HepG2 (cell line): ENCODE measurements at regions not wholly inside any gene's neighbourhood (a gene's known extent, or its start where the extent isn't known, plus 50 kb on each side); places are given as distances from the start of the nearest gene placed in this dataset.

Source experiments
- ATAC-seq: fragments of 200-7000 bp; cut with Tn5 transposase; 3 replicates; pipeline ENCODE4 v1.9.1; 2020; ENCODE audit warnings: mild to moderate bottlenecking, moderate library complexity
- BruUV-seq: library from RNA; stranded (reverse); fragments of 400-500 nt; replicated peaks from 2 replicates; lab custom pipeline; 2021; lab: Mats Ljungman, UMichigan
- CTCF ChIA-PET: fragments of 300-600 bp; formaldehyde crosslinking; extraction: SDS; loops from one replicate; lab custom pipeline; 2021; ENCODE audit warnings: low total read pairs, inconsistent platforms, low intra/inter-chr PET ratio; lab: Yijun Ruan, JAX
- POLR2A ChIA-PET: fragments of 350-600 bp; sonication (Branson Sonifier 250); formaldehyde crosslinking; loops from one replicate; lab custom pipeline; 2020; ENCODE audit warnings: antibody characterized with exemption, inconsistent platforms; lab: Yijun Ruan, JAX
- DNase-seq: peaks from one replicate; pipeline ENCODE4 v3.0.0-alpha.2; 2015; ENCODE audit warnings: low spot score
- FAIRE-seq: peaks from 3 replicates; lab custom pipeline; 2011; peaks lifted over from hg19 to GRCh38; lab: Jason Lieb, UNC
- H2AFZ ChIP-seq: one replicate; pipeline ENCODE4 v1.6.1; 2011; ENCODE audit warnings: low read length, inconsistent platforms
- H3K27ac ChIP-seq: fragments of 300-600 bp; 3 replicates; pipeline ENCODE4 v1.8.0; 2011; ENCODE audit warnings: mixed run types, mild to moderate bottlenecking, mixed read lengths, low read length, inconsistent platforms; ENCODE audit not compliant: insufficient read depth; ENCODE audit errors: extremely low read length
- H3K27me3 ChIP-seq, 2 experiments: fragments of 200-600 bp in 1 of 2; 2 replicates in 1 of 2; 3 replicates in 1 of 2; pipeline versions ENCODE4 v1.6.0 to v1.8.0; 2011; ENCODE audit warnings: low read length in 2 of 2, mild to moderate bottlenecking in 2 of 2, moderate library complexity in 2 of 2, inconsistent platforms in 1 of 2; ENCODE audit not compliant: insufficient read depth in 2 of 2, control insufficient read depth in 1 of 2
- H3K36me3 ChIP-seq, 2 experiments: fragments of 200-600 bp in 1 of 2; replicated peaks in 1 of 2; 2 replicates in 1 of 2; 3 replicates in 1 of 2; pipeline versions ENCODE4 v1.5.1 to v1.8.0; 2011; ENCODE audit warnings: low read length in 2 of 2, inconsistent platforms in 1 of 2; ENCODE audit not compliant: insufficient read depth in 2 of 2, control insufficient read depth in 1 of 2
- H3K4me1 ChIP-seq: 2 replicates; pipeline ENCODE4 v1.5.1; 2012; ENCODE audit warnings: low read length, inconsistent platforms; ENCODE audit not compliant: insufficient read depth
- H3K4me2 ChIP-seq: 2 replicates; pipeline ENCODE4 v1.6.0; 2011; ENCODE audit warnings: low read depth, low read length, inconsistent platforms
- H3K4me3 ChIP-seq, 3 experiments: fragments of 200-600 bp in 1 of 3; sonication (generic), shearing (Covaris generic) in 1 of 3; replicated peaks in 1 of 3; 2 replicates each; pipeline ENCODE4 v1.5.1; 2011 to 2016; ENCODE audit warnings: low read length in 3 of 3, inconsistent platforms in 2 of 3, low read depth in 2 of 3, mild to moderate bottlenecking in 2 of 3, control low read depth in 1 of 3, mixed read lengths in 1 of 3; ENCODE audit not compliant: insufficient read depth in 1 of 3
- H3K79me2 ChIP-seq: one replicate; pipeline ENCODE4 v1.6.1; 2011; ENCODE audit warnings: low read length, inconsistent platforms; ENCODE audit not compliant: insufficient read depth
- H3K9ac ChIP-seq: 2 replicates; pipeline ENCODE4 v1.6.0; 2011; ENCODE audit warnings: mild to moderate bottlenecking, low read depth, low read length, inconsistent platforms; ENCODE audit not compliant: insufficient read depth
- H3K9me3 ChIP-seq: 2 replicates; pipeline ENCODE4 v1.5.1; 2012; ENCODE audit warnings: mild to moderate bottlenecking, low read length
- H4K20me1 ChIP-seq: 2 replicates; pipeline ENCODE4 v1.6.0; 2011; ENCODE audit warnings: inconsistent platforms, mild to moderate bottlenecking, low read length, moderate library complexity; ENCODE audit not compliant: insufficient read depth
- PLRG1 ChIP-seq: fragments of 450-650 bp; conservative IDR thresholded peaks from 2 replicates; pipeline ENCODE4 v1.6.1; 2016
- SOX5 ChIP-seq: IDR thresholded peaks from 2 replicates; pipeline ENCODE4 v1.6.1; 2016; ENCODE audit warnings: borderline replicate concordance
- ZFP41 ChIP-seq: sonication (generic); formaldehyde crosslinking; IDR thresholded peaks from 2 replicates; pipeline ENCODE4 v1.4.0; 2020; ENCODE audit warnings: mild to moderate bottlenecking, missing genetic modification reagents, borderline replicate concordance
- ZFYVE20 ChIP-seq: sonication (generic); formaldehyde crosslinking; IDR thresholded peaks from 2 replicates; pipeline ENCODE4 v1.8.0; 2023; ENCODE audit warnings: low read depth, mild to moderate bottlenecking, moderate library complexity, missing genetic modification reagents, borderline replicate concordance
- ZNF136 ChIP-seq: sonication (generic); formaldehyde crosslinking; IDR thresholded peaks from 2 replicates; pipeline ENCODE4 v1.8.1; 2022; ENCODE audit warnings: low read depth, mild to moderate bottlenecking, moderate library complexity, missing genetic modification reagents
- ZNF746 ChIP-seq: sonication (generic); formaldehyde crosslinking; IDR thresholded peaks from 2 replicates; pipeline ENCODE4 v1.8.0; 2022; ENCODE audit warnings: mild to moderate bottlenecking, missing genetic modification reagents
- ZZZ3 ChIP-seq: sonication (generic); formaldehyde crosslinking; IDR thresholded peaks from 2 replicates; pipeline ENCODE4 v1.4.0; 2020; ENCODE audit warnings: missing genetic modification reagents, mild to moderate bottlenecking, borderline replicate concordance
- WGBS: methylation state at CpG from one replicate; pipeline ENCODE4 v1.1.6; 2017; ENCODE audit warnings: low lambda C conversion rate; 5-methylcytosine and 5-hydroxymethylcytosine counted together
- in situ Hi-C: cut with HindIII; loops from 2 replicates; pipeline ENCODE4 v1.10.0; 2017; ENCODE audit warnings: low pct_unique_long_range_greater_than_20kb; ENCODE audit not compliant: extremely low pct_ligation_motif_present
- intact Hi-C: fragments of 100-400 bp; cut with micrococcal nuclease; formaldehyde crosslinking; loops from one replicate; pipeline ENCODE4 v1.10.0; 2022; ENCODE audit not compliant: unreplicated experiment
- TF ChIP-seq, protein P1 (sequence below): sonication (generic); formaldehyde crosslinking; conservative IDR thresholded peaks from 2 replicates; pipeline ENCODE4 v1.4.0; 2020; ENCODE audit warnings: missing genetic modification reagents
- TF ChIP-seq, protein P2 (sequence below): sonication (generic); formaldehyde crosslinking; IDR thresholded peaks from 2 replicates; pipeline ENCODE4 v1.4.0; 2020; ENCODE audit warnings: missing genetic modification reagents, borderline replicate concordance

DNA sequence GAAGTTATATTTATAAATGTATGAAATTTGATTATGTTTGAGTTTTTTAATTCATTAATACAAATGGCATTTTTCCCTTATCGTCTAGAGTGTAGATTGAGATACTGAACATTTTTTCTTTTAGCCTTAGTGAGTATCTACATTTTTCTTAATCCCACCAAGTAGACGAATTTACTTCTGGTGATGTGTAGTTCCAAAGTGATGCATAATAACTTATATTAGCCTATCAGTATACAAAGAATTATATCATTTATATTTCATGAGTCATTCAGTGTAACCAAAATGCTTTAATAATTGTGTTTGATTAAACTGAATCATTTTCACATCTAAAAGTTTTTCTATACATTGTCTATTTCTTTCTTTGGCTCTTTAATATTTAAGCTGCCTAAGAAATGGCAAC is 745.6 kb upstream of the LUZP2 start:
- no peak overlapping the region for H3K27ac ChIP-seq
- BruUV-seq, result no TSS peak

More for the DNA sequence above, 745.6 kb upstream of the LUZP2 start:
- Histone ChIP-seq H3K9ac (no peak overlapping the region), H2AFZ (no peak overlapping the region), H3K4me3 (no peak overlapping the region), H3K27me3 (no peaks in the 10 kb centered on the region), H4K20me1 (no peaks in the 10 kb centered on the region), H3K4me2 (no peak overlapping the region), H3K79me2 (no peaks in the 10 kb centered on the region), H3K9me3 (no peaks in the 10 kb centered on the region), H3K4me1 (no peaks in the 10 kb centered on the region), H3K36me3 (no peaks in the 10 kb centered on the region)
- ChIA-PET CTCF (no interaction called here), POLR2A (no interaction called here)
- no peak for DNase-seq
- intact Hi-C loops, result no loop called here
- in situ Hi-C loops, result no loop called here
- WGBS, result 1% methylated on average over 2 of the region's 2 CpGs
- no peak for TF ChIP-seq SOX5
- no peak for TF ChIP-seq ZNF746 (CRISPR knock-in tag)
- no peak for TF ChIP-seq ZNF136 (CRISPR knock-in tag)
- no peak for TF ChIP-seq ZZZ3 (CRISPR knock-in tag)
- TF ChIP-seq, protein P1, sequence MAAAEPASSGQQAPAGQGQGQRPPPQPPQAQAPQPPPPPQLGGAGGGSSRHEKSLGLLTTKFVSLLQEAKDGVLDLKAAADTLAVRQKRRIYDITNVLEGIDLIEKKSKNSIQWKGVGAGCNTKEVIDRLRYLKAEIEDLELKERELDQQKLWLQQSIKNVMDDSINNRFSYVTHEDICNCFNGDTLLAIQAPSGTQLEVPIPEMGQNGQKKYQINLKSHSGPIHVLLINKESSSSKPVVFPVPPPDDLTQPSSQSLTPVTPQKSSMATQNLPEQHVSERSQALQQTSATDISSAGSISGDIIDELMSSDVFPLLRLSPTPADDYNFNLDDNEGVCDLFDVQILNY (CRISPR knock-in tag), result no peak
- no peak for TF ChIP-seq ZFP41 (CRISPR knock-in tag)
- TF ChIP-seq ZFYVE20 (CRISPR knock-in tag), result no peak
- no peak for TF ChIP-seq PLRG1
- TF ChIP-seq, protein P2, sequence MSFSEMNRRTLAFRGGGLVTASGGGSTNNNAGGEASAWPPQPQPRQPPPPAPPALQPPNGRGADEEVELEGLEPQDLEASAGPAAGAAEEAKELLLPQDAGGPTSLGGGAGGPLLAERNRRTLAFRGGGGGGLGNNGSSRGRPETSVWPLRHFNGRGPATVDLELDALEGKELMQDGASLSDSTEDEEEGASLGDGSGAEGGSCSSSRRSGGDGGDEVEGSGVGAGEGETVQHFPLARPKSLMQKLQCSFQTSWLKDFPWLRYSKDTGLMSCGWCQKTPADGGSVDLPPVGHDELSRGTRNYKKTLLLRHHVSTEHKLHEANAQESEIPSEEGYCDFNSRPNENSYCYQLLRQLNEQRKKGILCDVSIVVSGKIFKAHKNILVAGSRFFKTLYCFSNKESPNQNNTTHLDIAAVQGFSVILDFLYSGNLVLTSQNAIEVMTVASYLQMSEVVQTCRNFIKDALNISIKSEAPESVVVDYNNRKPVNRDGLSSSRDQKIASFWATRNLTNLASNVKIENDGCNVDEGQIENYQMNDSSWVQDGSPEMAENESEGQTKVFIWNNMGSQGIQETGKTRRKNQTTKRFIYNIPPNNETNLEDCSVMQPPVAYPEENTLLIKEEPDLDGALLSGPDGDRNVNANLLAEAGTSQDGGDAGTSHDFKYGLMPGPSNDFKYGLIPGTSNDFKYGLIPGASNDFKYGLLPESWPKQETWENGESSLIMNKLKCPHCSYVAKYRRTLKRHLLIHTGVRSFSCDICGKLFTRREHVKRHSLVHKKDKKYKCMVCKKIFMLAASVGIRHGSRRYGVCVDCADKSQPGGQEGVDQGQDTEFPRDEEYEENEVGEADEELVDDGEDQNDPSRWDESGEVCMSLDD (CRISPR knock-in tag), result no peak
- FAIRE-seq, result no peak
- no peak for ATAC-seq
